HG03095 (cell line): ENCODE measurements at regions not wholly inside any gene's neighbourhood (a gene's known extent, or its start where the extent isn't known, plus 50 kb on each side); places are given as distances from the start of the nearest gene placed in this dataset.
"Not testable (repeated sequence)": the region's sequence is repeated elsewhere in the genome, so short reads cannot be mapped to it uniquely, and the experiment has no call there.

Source experiments
- ATAC-seq: cut with Tn5 transposase; IDR thresholded peaks from one replicate; pipeline ENCODE4 v1.9.1; 2021; ENCODE audit warnings: moderate library complexity; ENCODE audit not compliant: unreplicated experiment

GRCh38 chr7:29696402-29696801 is 109.9 kb upstream of the WIPF3 start:
- not testable (repeated sequence) for ATAC-seq

- not testable (repeated sequence) for ATAC-seq
Measured at GRCh38 chr7:29699723-29700122, 106.6 kb upstream of the WIPF3 start.

- ATAC-seq: not testable (repeated sequence)
Measured at GRCh38 chr7:29701540-29701939, 104.8 kb upstream of the WIPF3 start.

- not testable (repeated sequence) for ATAC-seq
Measured at GRCh38 chr7:29703830-29704229, 102.5 kb upstream of the WIPF3 start.

GRCh38 chr7:29709002-29709401 is 97.3 kb upstream of the WIPF3 start:
- not testable (repeated sequence) for ATAC-seq

GRCh38 chr7:29723127-29723526 is 83.2 kb upstream of the WIPF3 start:
- ATAC-seq: not testable (repeated sequence)

- no peak for ATAC-seq
Measured at GRCh38 chr7:29723599-29723998, 82.7 kb upstream of the WIPF3 start.

- ATAC-seq: not testable (repeated sequence)
Measured at GRCh38 chr7:29729534-29730165, 76.7 kb upstream of the WIPF3 start.

- no peak for ATAC-seq
Measured at GRCh38 chr7:29734246-29734731, 72.0 kb upstream of the WIPF3 start.

- ATAC-seq: not testable (repeated sequence)
Measured at GRCh38 chr7:29747645-29748245, 58.6 kb upstream of the WIPF3 start.

- ATAC-seq: no peak
Measured at GRCh38 chr7:29748286-29749099, 57.8 kb upstream of the WIPF3 start.

- ATAC-seq: no peak
Measured at GRCh38 chr7:29749701-29750321, 56.5 kb upstream of the WIPF3 start.

GRCh38 chr7:29750373-29750940 is 55.9 kb upstream of the WIPF3 start:
- ATAC-seq: not testable (repeated sequence)

GRCh38 chr7:29751012-29751411 is 55.3 kb upstream of the WIPF3 start:
- not testable (repeated sequence) for ATAC-seq

GRCh38 chr7:29754874-29755490 is 51.3 kb upstream of the WIPF3 start:
- no peak for ATAC-seq
